Naive thymus-derived CD4-positive, alpha-beta T cell (primary cell): ENCODE measurements at regions not wholly inside any gene's neighbourhood (a gene's known extent, or its start where the extent isn't known, plus 50 kb on each side); places are given as distances from the start of the nearest gene placed in this dataset.

Experiments
- ATAC-seq: fragments of 150-1000 bp; cut with Tn5 transposase; 2 replicates; pipeline ENCODE4 v1.10.0; 2021; ENCODE audit warnings: mild to moderate bottlenecking, moderate library complexity
- CTCF ChIA-PET: fragments of 350-600 bp; sonication (Branson Sonifier 250); formaldehyde crosslinking; loops from one replicate; lab custom pipeline; 2021; ENCODE audit warnings: antibody characterized with exemption; lab: Charles Lee
- POLR2A ChIA-PET: fragments of 350-600 bp; sonication (Branson Sonifier 250); formaldehyde crosslinking; loops from one replicate; lab custom pipeline; 2021; ENCODE audit warnings: antibody characterized with exemption, inconsistent platforms; lab: Charles Lee
- DNase-seq, 9 donors: peaks; one replicate each; pipeline versions ENCODE4 v3.0.0 to v3.0.0-alpha.2; 2020 to 2022; ENCODE audit warnings: mixed read lengths in 1 of 9
- H3K27ac ChIP-seq: one replicate; pipeline ENCODE4 v1.7.0; 2013; ENCODE audit warnings: mild to moderate bottlenecking, low read depth, low read length, moderate library complexity
- H3K27me3 ChIP-seq, 2 donors: one replicate each; pipeline ENCODE4 v1.7.0; 2013; ENCODE audit warnings: low read length in 2 of 2, mild to moderate bottlenecking in 2 of 2, moderate library complexity in 2 of 2; ENCODE audit not compliant: control insufficient read depth in 2 of 2, insufficient read depth in 2 of 2
- H3K36me3 ChIP-seq, 3 experiments: 1 replicate in 2 of 3; 2 replicates in 1 of 3; pipeline ENCODE4 v1.7.0; 2013; ENCODE audit warnings: low read length in 3 of 3, mild to moderate bottlenecking in 3 of 3, moderate library complexity in 1 of 3; ENCODE audit not compliant: insufficient read depth in 3 of 3, control insufficient read depth in 2 of 3
- H3K4me1 ChIP-seq, 2 donors: one replicate each; pipeline ENCODE4 v1.7.0; 2013; ENCODE audit warnings: low read length in 2 of 2, mild to moderate bottlenecking in 2 of 2, moderate library complexity in 1 of 2; ENCODE audit not compliant: control insufficient read depth in 2 of 2, insufficient read depth in 2 of 2
- H3K4me3 ChIP-seq: 2 replicates; pipeline ENCODE4 v1.7.0; 2013; ENCODE audit warnings: mild to moderate bottlenecking, low read length
- H3K9me3 ChIP-seq, 3 experiments: 1 replicate in 2 of 3; 2 replicates in 1 of 3; pipeline ENCODE4 v1.7.0; 2013; ENCODE audit warnings: low read length in 3 of 3; ENCODE audit not compliant: control insufficient read depth in 2 of 3
- H3K27ac Mint-ChIP-seq, 9 donors: one replicate each; pipeline ENCODE4 v1.8.0; 2020 to 2022; ENCODE audit warnings: mixed read lengths in 9 of 9, mild to moderate bottlenecking in 8 of 9, moderate library complexity in 5 of 9, inconsistent platforms in 2 of 9
- H3K27me3 Mint-ChIP-seq, 5 donors: one replicate each; pipeline ENCODE4 v1.8.0; 2021 to 2022; ENCODE audit warnings: mixed read lengths in 5 of 5, mild to moderate bottlenecking in 1 of 5
- H3K36me3 Mint-ChIP-seq, 5 donors: one replicate each; pipeline ENCODE4 v1.8.0; 2020 to 2022; ENCODE audit warnings: mixed read lengths in 5 of 5, mild to moderate bottlenecking in 3 of 5, inconsistent platforms in 1 of 5
- H3K4me1 Mint-ChIP-seq, 7 donors: one replicate each; pipeline ENCODE4 v1.8.0; 2020 to 2022; ENCODE audit warnings: mixed read lengths in 7 of 7, mild to moderate bottlenecking in 3 of 7, inconsistent platforms in 1 of 7
- H3K4me3 Mint-ChIP-seq, 10 donors: one replicate each; pipeline ENCODE4 v1.8.0; 2020 to 2022; ENCODE audit warnings: mild to moderate bottlenecking in 10 of 10, mixed read lengths in 10 of 10, moderate library complexity in 6 of 10, inconsistent platforms in 2 of 10
- H3K9me3 Mint-ChIP-seq, 11 donors: one replicate each; pipeline ENCODE4 v1.8.0; 2020 to 2022; ENCODE audit warnings: mixed read lengths in 11 of 11, mild to moderate bottlenecking in 4 of 11, inconsistent platforms in 1 of 11, moderate library complexity in 1 of 11
- intact Hi-C, 2 donors: fragments of 100-400 bp; cut with micrococcal nuclease; formaldehyde crosslinking; loops; one replicate each; pipeline ENCODE4 v1.15.1; 2023

DNA sequence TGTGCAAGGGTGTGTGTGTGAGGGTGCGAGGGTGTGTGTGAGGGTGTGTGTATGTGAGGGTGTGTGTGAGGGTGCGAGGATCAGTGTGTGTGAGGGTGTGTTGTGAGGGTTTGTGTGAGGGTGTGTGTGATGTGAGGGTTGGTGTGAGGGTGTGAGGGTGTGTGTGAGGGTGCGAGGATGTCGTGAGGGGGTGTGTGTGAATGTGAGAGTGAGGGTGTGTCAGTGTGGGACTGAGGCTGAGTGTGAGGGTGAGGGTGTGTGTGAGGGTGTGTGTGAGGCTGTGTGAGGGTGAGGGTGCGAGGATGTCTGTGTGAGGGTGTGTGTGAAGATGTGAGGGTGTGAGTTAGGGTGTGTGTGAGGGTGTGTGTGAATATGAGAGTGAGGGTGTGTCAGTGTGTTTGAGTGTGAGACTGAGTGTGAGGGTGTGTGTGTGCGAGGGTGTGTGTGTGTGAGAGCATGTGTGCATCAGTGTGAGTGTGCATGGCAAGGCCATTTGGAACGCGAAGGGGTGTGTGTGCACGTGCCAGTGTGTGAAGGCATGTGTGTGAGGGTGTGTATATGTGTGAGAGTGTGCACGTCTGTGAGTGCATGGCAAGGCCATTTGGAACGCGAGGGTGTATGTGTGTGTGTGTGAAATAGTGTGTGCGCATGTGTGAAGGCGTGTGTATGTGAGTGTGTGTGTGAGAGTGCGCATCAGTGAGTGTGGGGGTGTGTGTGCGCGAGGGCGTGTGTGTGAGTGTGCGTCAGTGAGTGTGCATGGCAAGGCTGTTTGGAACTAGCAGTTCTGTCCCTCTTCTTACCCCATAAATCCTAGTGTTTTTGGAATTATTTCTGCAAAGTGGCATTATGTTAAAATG lies 69.8 kb downstream of the RGS12 start:
- Histone ChIP-seq H3K4me1 (no peaks in the 10 kb centered on the region), H3K27ac (no peak overlapping the region), H3K27me3 (no peaks in the 10 kb centered on the region), H3K4me3 (no peak overlapping the region), H3K9me3 (no peaks in the 10 kb centered on the region), H3K36me3 (no peaks in the 10 kb centered on the region)
- ATAC-seq (no peak), DNase-seq (no peak)
- POLR2A ChIA-PET: no interaction called here
- peaks cover 0 to 16% (median 0%) of the 10 kb centered on the region in 5 donors for H3K27me3 Mint-ChIP-seq
- H3K4me3 Mint-ChIP-seq: peak overlapping the region in 1 of 10 donors; percentile 36
- no peaks in the 10 kb centered on the region for H3K36me3 Mint-ChIP-seq
- peak overlapping the region in 4 of 9 donors; percentile 7 to 71 (median 41) for H3K27ac Mint-ChIP-seq
- intact Hi-C loops: no loop called here
- no peaks in the 10 kb centered on the region for H3K9me3 Mint-ChIP-seq
- H3K4me1 Mint-ChIP-seq: peaks cover 7 to 54% (median 34%) of the 10 kb centered on the region in 7 donors
- CTCF ChIA-PET: no interaction called here

DNA sequence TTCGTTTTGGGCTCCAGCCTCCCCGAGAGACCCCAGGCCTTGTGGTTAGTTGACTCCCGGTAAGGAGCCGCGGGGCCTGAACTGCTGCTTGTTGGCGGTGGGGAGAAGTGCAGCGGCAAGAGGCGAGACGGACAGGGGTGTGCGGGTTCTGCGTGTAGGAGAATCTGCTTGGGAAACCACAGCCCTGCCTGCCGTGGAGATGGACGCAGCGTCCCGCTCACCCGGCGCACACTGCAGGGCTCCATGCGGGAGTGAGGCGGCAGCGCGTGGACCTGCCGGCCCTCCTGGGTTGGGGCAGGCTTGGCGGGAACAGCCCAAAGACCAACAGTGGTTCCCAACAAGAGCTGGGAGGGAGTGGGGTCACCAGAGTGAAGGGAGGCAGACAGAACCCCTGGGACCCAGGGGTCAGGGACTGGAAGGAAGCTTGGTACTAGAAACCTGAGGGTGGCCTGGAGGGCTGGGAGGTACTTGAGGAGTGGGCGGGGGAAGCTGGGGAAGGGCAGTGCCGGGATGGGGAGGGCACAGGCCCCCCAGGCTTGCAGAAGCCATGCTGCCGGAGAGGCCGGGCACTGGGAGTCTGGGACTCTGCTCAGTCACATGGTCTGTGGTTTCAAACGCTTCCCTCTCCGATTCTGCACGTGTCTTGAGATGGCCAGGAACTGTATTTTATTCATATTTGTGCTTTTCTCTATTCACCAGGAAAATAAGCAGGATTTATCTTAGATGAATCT lies 70.8 kb downstream of the RGS12 start:
- Histone ChIP-seq H3K27ac (no peak overlapping the region), H3K27me3 (no peaks in the 10 kb centered on the region), H3K4me1 (peaks cover 0 to 6% of the 10 kb centered on the region in 2 donors), H3K4me3 (no peak overlapping the region), H3K36me3 (no peaks in the 10 kb centered on the region), H3K9me3 (no peaks in the 10 kb centered on the region)
- Mint-ChIP-seq H3K27ac (peak overlapping the region in 3 of 9 donors; percentile 7 to 71 (median 58)), H3K9me3 (no peaks in the 10 kb centered on the region), H3K4me3 (peak overlapping the region in 3 of 10 donors; percentile 36 to 61 (median 53)), H3K27me3 (peaks cover 0 to 11% (median 0%) of the 10 kb centered on the region in 5 donors), H3K4me1 (peaks cover 6 to 53% (median 33%) of the 10 kb centered on the region in 7 donors), H3K36me3 (no peaks in the 10 kb centered on the region)
- ATAC-seq (no peak), DNase-seq (no peak)
- CTCF ChIA-PET: no interaction called here
- intact Hi-C loops: no loop called here
- POLR2A ChIA-PET: no interaction called here

DNA sequence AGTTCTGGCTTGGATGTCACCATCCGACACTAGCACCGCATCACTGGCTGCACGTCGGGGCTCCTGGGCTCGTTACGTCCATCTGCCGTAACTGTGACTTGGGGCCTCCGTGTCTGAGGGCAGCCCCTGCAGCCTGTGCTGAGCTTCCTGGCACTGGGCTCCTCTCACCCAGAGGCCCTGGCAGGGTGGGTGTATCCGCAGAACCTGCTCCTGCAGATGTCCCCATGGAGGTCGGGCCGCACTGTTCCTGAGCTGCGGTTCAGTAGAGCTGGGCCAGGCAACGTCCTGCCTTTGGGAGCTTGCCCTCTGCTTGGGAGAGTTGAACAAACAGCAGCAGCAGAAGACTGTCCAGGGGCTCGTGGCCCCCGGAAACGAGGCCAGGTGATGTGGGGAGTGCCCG lies 71.4 kb downstream of the RGS12 start:
- CTCF ChIA-PET: no interaction called here
- H3K4me3 Mint-ChIP-seq: peak overlapping the region in 1 of 10 donors; percentile 37

DNA sequence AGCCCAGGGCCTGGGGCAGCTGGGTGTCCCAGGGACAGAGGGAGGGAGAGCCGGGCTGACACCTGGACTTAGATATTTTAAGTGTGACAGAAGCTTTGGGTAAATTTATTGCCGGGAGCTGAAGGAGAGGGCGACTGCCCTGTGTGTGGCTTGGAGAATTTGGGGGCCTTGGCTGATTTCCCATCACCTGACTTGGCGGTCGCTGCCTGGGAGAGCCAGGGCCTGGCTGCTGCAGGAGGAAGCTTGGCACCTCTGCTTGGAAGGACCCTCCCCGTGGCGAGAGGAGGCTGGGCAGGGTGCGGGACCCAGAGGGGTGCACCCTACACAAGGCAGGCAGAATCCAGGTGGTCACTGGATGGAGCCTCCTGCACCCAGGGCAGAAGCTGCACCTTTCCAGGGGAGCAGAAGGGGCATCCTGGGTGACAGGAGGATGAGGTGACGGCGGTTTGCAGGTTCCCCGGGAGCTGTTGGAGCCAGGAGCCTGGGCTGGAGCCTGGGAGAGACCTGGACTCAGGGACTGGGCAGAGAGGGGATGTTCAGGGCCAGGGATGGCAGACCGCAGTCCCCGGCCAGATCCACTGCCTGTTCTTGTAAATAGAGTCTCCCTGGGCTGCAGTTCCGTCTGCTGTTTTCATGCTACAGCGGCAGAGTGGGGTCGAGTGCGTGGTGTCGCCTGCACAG lies 72.0 kb downstream of the RGS12 start:
- POLR2A ChIA-PET: interaction anchor here (0.6 kb wide), 1 partner anchor 442 kb away, joined by 3 read pairs; no protein-coding TSS in a partner anchor

More for the DNA sequence above, 71.4 kb downstream of the RGS12 start:
- no peaks in the 10 kb centered on the region for H3K9me3 ChIP-seq
- H3K36me3 ChIP-seq: no peaks in the 10 kb centered on the region
- no peak overlapping the region for H3K4me3 ChIP-seq
- ATAC-seq: no peak
- no peak overlapping the region for H3K27ac ChIP-seq
- intact Hi-C loops: no loop called here
- no peaks in the 10 kb centered on the region for H3K36me3 Mint-ChIP-seq
- no peaks in the 10 kb centered on the region for H3K27me3 ChIP-seq
- POLR2A ChIA-PET: no interaction called here
- no peak for DNase-seq
- peaks cover 5 to 11% of the 10 kb centered on the region in 2 donors for H3K4me1 ChIP-seq
- H3K4me1 Mint-ChIP-seq: peaks cover 6 to 57% (median 38%) of the 10 kb centered on the region in 7 donors
- H3K9me3 Mint-ChIP-seq: no peaks in the 10 kb centered on the region
- H3K27me3 Mint-ChIP-seq: peaks cover 0 to 15% (median 0%) of the 10 kb centered on the region in 5 donors
- no peak overlapping the region for H3K27ac Mint-ChIP-seq

DNA sequence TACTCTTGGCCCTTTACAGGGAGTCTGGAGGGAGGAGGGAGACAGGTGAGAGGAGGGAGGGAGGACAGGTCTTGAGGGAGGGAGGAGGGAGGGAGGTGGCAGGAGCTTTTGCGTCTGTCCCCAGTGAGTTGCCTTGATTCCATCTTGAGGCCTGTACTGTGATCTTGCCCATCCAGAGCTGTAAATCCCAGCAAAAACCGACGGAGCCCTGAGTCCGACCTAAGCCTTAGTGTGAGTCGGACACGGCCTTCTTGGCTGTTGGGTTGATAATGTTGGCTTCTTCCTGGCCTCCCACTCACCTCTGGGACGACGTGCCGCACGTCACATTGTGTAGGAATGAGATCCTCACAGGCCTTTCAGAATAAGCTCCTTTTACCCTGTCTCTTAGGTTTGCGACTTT lies 72.5 kb downstream of the RGS12 start:
- ChIA-PET POLR2A (interaction anchor here (0.6 kb wide), 1 partner anchor 442 kb away, joined by 3 read pairs; no protein-coding TSS in a partner anchor), CTCF (no interaction called here)
- no peak overlapping the region for H3K4me3 ChIP-seq
- peaks cover 17 to 58% (median 38%) of the 10 kb centered on the region in 7 donors for H3K4me1 Mint-ChIP-seq
- peak overlapping the region in 2 of 9 donors; percentile 36 to 81 for H3K27ac Mint-ChIP-seq
- intact Hi-C loops: no loop called here
- no peaks in the 10 kb centered on the region for H3K36me3 ChIP-seq
- no peak overlapping the region for H3K27ac ChIP-seq
- peaks cover 11 to 22% of the 10 kb centered on the region in 2 donors for H3K4me1 ChIP-seq
- peaks cover 0 to 21% (median 8%) of the 10 kb centered on the region in 5 donors for H3K27me3 Mint-ChIP-seq
- DNase-seq (no peak), ATAC-seq (no peak)
- no peaks in the 10 kb centered on the region for H3K9me3 ChIP-seq
- H3K4me3 Mint-ChIP-seq: no peak overlapping the region
- no peaks in the 10 kb centered on the region for H3K27me3 ChIP-seq
- H3K36me3 Mint-ChIP-seq: no peaks in the 10 kb centered on the region
- H3K9me3 Mint-ChIP-seq: no peaks in the 10 kb centered on the region

More for the DNA sequence above, 72.0 kb downstream of the RGS12 start:
- no peak for DNase-seq
- CTCF ChIA-PET: no interaction called here
- peaks cover 11 to 58% (median 38%) of the 10 kb centered on the region in 7 donors for H3K4me1 Mint-ChIP-seq
- H3K27me3 Mint-ChIP-seq: peaks cover 0 to 21% (median 4%) of the 10 kb centered on the region in 5 donors
- Histone ChIP-seq H3K4me1 (peaks cover 11 to 17% of the 10 kb centered on the region in 2 donors), H3K27me3 (no peaks in the 10 kb centered on the region), H3K36me3 (no peaks in the 10 kb centered on the region), H3K4me3 (no peak overlapping the region), H3K27ac (no peak overlapping the region), H3K9me3 (no peaks in the 10 kb centered on the region)
- no peak overlapping the region for H3K27ac Mint-ChIP-seq
- no peaks in the 10 kb centered on the region for H3K9me3 Mint-ChIP-seq
- no peaks in the 10 kb centered on the region for H3K36me3 Mint-ChIP-seq
- H3K4me3 Mint-ChIP-seq: no peak overlapping the region
- intact Hi-C loops: no loop called here
- no peak for ATAC-seq
